ENCODE measurements at regions not wholly inside any gene's neighbourhood (a gene's known extent, or its start where the extent isn't known, plus 50 kb on each side); places are given as distances from the start of the nearest gene placed in this dataset.

- H4K20me1 ChIP-seq (ENCODE audit: insufficient read depth): no peaks in the 10 kb centered on the region
- ChIA-PET RAD21 (ENCODE audit: low non-redundant PET in 1 of 2, low total read pairs in 2 of 2, uncharacterized antibody in 2 of 2, unreplicated experiment in 2 of 2) (no interaction called here), POLR2A (no interaction called here), CTCF (interaction anchor here (0.9 kb wide), 1 partner anchor 16 kb away, joined by 4 read pairs; no protein-coding TSS in a partner anchor)
- H3K9me3 ChIP-seq (ENCODE audit: control insufficient read depth in 1 of 2, insufficient read depth in 1 of 2, low read depth in 1 of 2, low read length in 2 of 2): peaks cover 0 to 6% of the 10 kb centered on the region in 2 experiments; a peak in 1 of 4 replicates
- no peak for TF ChIP-seq EZH2phosphoT487 (IDR thresholded peaks at IDR 0.05; ENCODE audit: borderline replicate concordance)
- no peak for TF ChIP-seq REST (IDR thresholded peaks at IDR 0.05; ENCODE audit: low read depth)
- no peak for TF ChIP-seq TCF7L2 (IDR thresholded peaks at IDR 0.05; ENCODE audit: borderline replicate concordance, extremely low read depth, insufficient read depth, insufficient read length)
- TF ChIP-seq ATF3 (IDR thresholded peaks at IDR 0.05): no peak
- TF ChIP-seq RAD21 (IDR thresholded peaks at IDR 0.05; ENCODE audit: low read depth): no peak
- no peak overlapping the region for H3K27ac ChIP-seq (ENCODE audit: low read depth, low read length)
- ATAC-seq (no peak), DNase-seq (ENCODE audit: low read depth, low spot score) (no peak)
- H3K36me3 ChIP-seq (ENCODE audit: control insufficient read depth in 1 of 2, insufficient read depth in 2 of 2, low read length in 2 of 2): no peaks in the 10 kb centered on the region
- no peaks in the 10 kb centered on the region for H3K27me3 ChIP-seq (ENCODE audit: insufficient read depth, low read length)
- H3K4me3 ChIP-seq (replicated peaks in 1 of 2; ENCODE audit: low read depth in 1 of 2, low read length in 2 of 2): no peak overlapping the region
- H3K9me2 ChIP-seq (ENCODE audit: insufficient read depth): no peaks in the 10 kb centered on the region
- no peaks in the 10 kb centered on the region for H3K79me2 ChIP-seq (ENCODE audit: insufficient read depth, low read length)
- intact Hi-C loops (cut with micrococcal nuclease): no loop called here
- H3K4me1 ChIP-seq (ENCODE audit: control insufficient read depth in 1 of 2, insufficient read depth in 2 of 2, low read length in 2 of 2): no peaks in the 10 kb centered on the region
- no peak overlapping the region for H3K4me2 ChIP-seq (ENCODE audit: low read length)
- H2AFZ ChIP-seq (ENCODE audit: low read depth, low read length, poor library complexity, severe bottlenecking): no peak overlapping the region
- no TSS peak for BruUV-seq (replicated peaks)
- H3K9ac ChIP-seq (ENCODE audit: low read length): no peak overlapping the region
These were observed 57.1 kb upstream of the ADRA1D start for GRCh38 chr20:4306206-4306605.

GRCh38 chr20:4305091-4305490 is 56.0 kb upstream of the ADRA1D start:
- Histone ChIP-seq H3K79me2 (ENCODE audit: insufficient read depth, low read length) (no peaks in the 10 kb centered on the region), H3K4me3 (replicated peaks in 1 of 2; ENCODE audit: low read depth in 1 of 2, low read length in 2 of 2) (no peak overlapping the region), H3K9ac (ENCODE audit: low read length) (no peak overlapping the region), H4K20me1 (ENCODE audit: insufficient read depth) (no peaks in the 10 kb centered on the region), H3K4me1 (ENCODE audit: control insufficient read depth in 1 of 2, insufficient read depth in 2 of 2, low read length in 2 of 2) (no peaks in the 10 kb centered on the region), H3K27ac (ENCODE audit: low read depth, low read length) (no peak overlapping the region), H3K36me3 (ENCODE audit: control insufficient read depth in 1 of 2, insufficient read depth in 2 of 2, low read length in 2 of 2) (no peaks in the 10 kb centered on the region), H3K4me2 (ENCODE audit: low read length) (no peak overlapping the region), H3K27me3 (ENCODE audit: insufficient read depth, low read length) (no peaks in the 10 kb centered on the region), H3K9me3 (ENCODE audit: control insufficient read depth in 1 of 2, insufficient read depth in 1 of 2, low read depth in 1 of 2, low read length in 2 of 2) (no peaks in the 10 kb centered on the region), H2AFZ (ENCODE audit: low read depth, low read length, poor library complexity, severe bottlenecking) (no peak overlapping the region), H3K9me2 (ENCODE audit: insufficient read depth) (no peaks in the 10 kb centered on the region)
- TF ChIP-seq ZBTB33 (IDR thresholded peaks at IDR 0.05; ENCODE audit: extremely low read depth, insufficient replicate concordance, low read length): no peak
- intact Hi-C loops (cut with micrococcal nuclease): no loop called here
- no peak for DNase-seq (ENCODE audit: low read depth, low spot score)
- ATAC-seq: no peak
- ChIA-PET CTCF (no interaction called here), RAD21 (ENCODE audit: low non-redundant PET in 1 of 2, low total read pairs in 2 of 2, uncharacterized antibody in 2 of 2, unreplicated experiment in 2 of 2) (no interaction called here), POLR2A (interaction anchor here (1.3 kb wide), 1 partner anchor 8 kb away, joined by 3 read pairs; no protein-coding TSS in a partner anchor)
- no TSS peak for BruUV-seq (replicated peaks)
